Suprapubic skin (tissue), 4 donors: ENCODE measurements at regions not wholly inside any gene's neighbourhood (a gene's known extent, or its start where the extent isn't known, plus 50 kb on each side); places are given as distances from the start of the nearest gene placed in this dataset.

Experiments
- EP300 ChIP-seq: sonication (generic); formaldehyde crosslinking; IDR thresholded peaks from one replicate; pipeline ENCODE4 v1.6.1; 2017; ENCODE audit warnings: antibody characterized with exemption
- POLR2A ChIP-seq, 2 donors: fragments of 450-650 bp; IDR thresholded peaks; one replicate each; pipeline ENCODE4 v1.6.1; 2017; ENCODE audit warnings: antibody characterized with exemption in 2 of 2, mild to moderate bottlenecking in 2 of 2, moderate library complexity in 2 of 2
- POLR2AphosphoS5 ChIP-seq, 3 donors: sonication (generic); formaldehyde crosslinking; IDR thresholded peaks; one replicate each; pipeline ENCODE4 v1.6.1; 2017; ENCODE audit warnings: antibody characterized with exemption in 3 of 3
- TF ChIP-seq, protein P1 (sequence below), 2 donors: fragments of 200-600 bp in 1 of 2; fragments of 450-650 bp in 1 of 2; sonication (generic) in 1 of 2; IDR thresholded peaks; one replicate each; pipeline ENCODE4 v1.5.1; 2016 to 2019; ENCODE audit warnings: antibody characterized with exemption in 2 of 2, mild to moderate bottlenecking in 1 of 2, moderate library complexity in 1 of 2

GRCh38 chr12:66836623-66837310, 157.9 kb upstream of the GRIP1 start:
- TF ChIP-seq POLR2A (IDR thresholded peaks at IDR 0.05) (no peak), EP300 (no peak), POLR2AphosphoS5 (IDR thresholded peaks at IDR 0.05) (no peak)
- TF ChIP-seq, protein P1, sequence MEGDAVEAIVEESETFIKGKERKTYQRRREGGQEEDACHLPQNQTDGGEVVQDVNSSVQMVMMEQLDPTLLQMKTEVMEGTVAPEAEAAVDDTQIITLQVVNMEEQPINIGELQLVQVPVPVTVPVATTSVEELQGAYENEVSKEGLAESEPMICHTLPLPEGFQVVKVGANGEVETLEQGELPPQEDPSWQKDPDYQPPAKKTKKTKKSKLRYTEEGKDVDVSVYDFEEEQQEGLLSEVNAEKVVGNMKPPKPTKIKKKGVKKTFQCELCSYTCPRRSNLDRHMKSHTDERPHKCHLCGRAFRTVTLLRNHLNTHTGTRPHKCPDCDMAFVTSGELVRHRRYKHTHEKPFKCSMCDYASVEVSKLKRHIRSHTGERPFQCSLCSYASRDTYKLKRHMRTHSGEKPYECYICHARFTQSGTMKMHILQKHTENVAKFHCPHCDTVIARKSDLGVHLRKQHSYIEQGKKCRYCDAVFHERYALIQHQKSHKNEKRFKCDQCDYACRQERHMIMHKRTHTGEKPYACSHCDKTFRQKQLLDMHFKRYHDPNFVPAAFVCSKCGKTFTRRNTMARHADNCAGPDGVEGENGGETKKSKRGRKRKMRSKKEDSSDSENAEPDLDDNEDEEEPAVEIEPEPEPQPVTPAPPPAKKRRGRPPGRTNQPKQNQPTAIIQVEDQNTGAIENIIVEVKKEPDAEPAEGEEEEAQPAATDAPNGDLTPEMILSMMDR (IDR thresholded peaks at IDR 0.05), result no peak
